Mucosa of descending colon (tissue), 3 donors: ENCODE measurements at regions not wholly inside any gene's neighbourhood (a gene's known extent, or its start where the extent isn't known, plus 50 kb on each side); places are given as distances from the start of the nearest gene placed in this dataset.

Experiments used
- ATAC-seq: fragments of 200-7000 bp; cut with Tn5 transposase; one replicate; pipeline ENCODE4 v1.9.1; 2020; ENCODE audit warnings: mild to moderate bottlenecking, moderate library complexity
- DNase-seq, 3 donors: peaks; one replicate each; pipeline ENCODE4 v3.0.0-alpha.2; 2020
- H3K36me3 ChIP-seq: fragments of 200-600 bp; one replicate; pipeline ENCODE4 v1.8.0; 2021; ENCODE audit warnings: low read depth, mild to moderate bottlenecking
- H3K4me1 ChIP-seq: fragments of 200-600 bp; one replicate; pipeline ENCODE4 v1.8.0; 2021; ENCODE audit warnings: low read depth, mild to moderate bottlenecking
- H3K4me3 ChIP-seq: fragments of 200-600 bp; one replicate; pipeline ENCODE4 v1.8.0; 2021; ENCODE audit warnings: mild to moderate bottlenecking
- H3K9me3 ChIP-seq: fragments of 200-600 bp; one replicate; pipeline ENCODE4 v1.8.0; 2021; ENCODE audit warnings: mild to moderate bottlenecking
- intact Hi-C, 2 donors: fragments of 100-400 bp; cut with DNase I in 1 of 2; cut with micrococcal nuclease in 1 of 2; formaldehyde crosslinking; loops; one replicate each; pipeline versions ENCODE4 v1.11.0 to v1.11.1; 2022; cut with DNase I, micrococcal nuclease
- TF ChIP-seq, protein P1 (sequence below): fragments of 200-600 bp; IDR thresholded peaks from one replicate; pipeline ENCODE4 v1.8.0; 2022; ENCODE audit warnings: antibody characterized with exemption, mild to moderate bottlenecking
- donor health status: DM: no; HTN: no; CAD: no; lungs with moderate emphysema.
- donor health status: DM: no; HTN: no; CAD: no.
- donor health status: DM: no; HTN: yes; CAD: no.

- Histone ChIP-seq H3K4me3 (no peak overlapping the region), H3K9me3 (no peaks in the 10 kb centered on the region), H3K36me3 (no peaks in the 10 kb centered on the region), H3K4me1 (no peaks in the 10 kb centered on the region)
- no peak for DNase-seq
- intact Hi-C loops, result no loop called here
- no peak for ATAC-seq
- TF ChIP-seq, protein P1, sequence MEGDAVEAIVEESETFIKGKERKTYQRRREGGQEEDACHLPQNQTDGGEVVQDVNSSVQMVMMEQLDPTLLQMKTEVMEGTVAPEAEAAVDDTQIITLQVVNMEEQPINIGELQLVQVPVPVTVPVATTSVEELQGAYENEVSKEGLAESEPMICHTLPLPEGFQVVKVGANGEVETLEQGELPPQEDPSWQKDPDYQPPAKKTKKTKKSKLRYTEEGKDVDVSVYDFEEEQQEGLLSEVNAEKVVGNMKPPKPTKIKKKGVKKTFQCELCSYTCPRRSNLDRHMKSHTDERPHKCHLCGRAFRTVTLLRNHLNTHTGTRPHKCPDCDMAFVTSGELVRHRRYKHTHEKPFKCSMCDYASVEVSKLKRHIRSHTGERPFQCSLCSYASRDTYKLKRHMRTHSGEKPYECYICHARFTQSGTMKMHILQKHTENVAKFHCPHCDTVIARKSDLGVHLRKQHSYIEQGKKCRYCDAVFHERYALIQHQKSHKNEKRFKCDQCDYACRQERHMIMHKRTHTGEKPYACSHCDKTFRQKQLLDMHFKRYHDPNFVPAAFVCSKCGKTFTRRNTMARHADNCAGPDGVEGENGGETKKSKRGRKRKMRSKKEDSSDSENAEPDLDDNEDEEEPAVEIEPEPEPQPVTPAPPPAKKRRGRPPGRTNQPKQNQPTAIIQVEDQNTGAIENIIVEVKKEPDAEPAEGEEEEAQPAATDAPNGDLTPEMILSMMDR, result no peak
Observed at GRCh38 chr15:35678774-35679173, 132.8 kb upstream of the DPH6 start.

DNA sequence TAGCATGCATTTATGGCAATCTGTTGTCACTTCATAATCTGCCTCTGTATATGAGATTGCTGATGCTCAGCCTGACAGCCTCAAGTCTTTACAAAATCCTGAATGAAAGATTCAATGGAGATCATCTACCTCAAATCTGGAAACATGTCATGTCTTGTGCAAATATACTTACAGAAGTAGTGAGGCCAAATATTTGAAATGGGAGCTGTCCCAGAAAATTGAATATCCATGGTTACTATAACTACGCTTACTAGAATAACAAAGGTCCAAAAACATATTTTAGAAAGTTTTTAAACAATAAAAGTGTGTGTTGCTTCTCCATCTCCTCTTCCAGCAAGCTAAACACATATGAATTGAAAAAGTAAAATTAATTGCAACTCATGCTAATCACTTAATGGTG lies 133.2 kb upstream of the DPH6 start:
- Histone ChIP-seq H3K9me3 (no peaks in the 10 kb centered on the region), H3K4me3 (no peak overlapping the region), H3K4me1 (no peaks in the 10 kb centered on the region), H3K36me3 (no peaks in the 10 kb centered on the region)
- intact Hi-C loops, result no loop called here
- ATAC-seq (no peak), DNase-seq (no peak)
- TF ChIP-seq, protein P1, result no peak

DNA sequence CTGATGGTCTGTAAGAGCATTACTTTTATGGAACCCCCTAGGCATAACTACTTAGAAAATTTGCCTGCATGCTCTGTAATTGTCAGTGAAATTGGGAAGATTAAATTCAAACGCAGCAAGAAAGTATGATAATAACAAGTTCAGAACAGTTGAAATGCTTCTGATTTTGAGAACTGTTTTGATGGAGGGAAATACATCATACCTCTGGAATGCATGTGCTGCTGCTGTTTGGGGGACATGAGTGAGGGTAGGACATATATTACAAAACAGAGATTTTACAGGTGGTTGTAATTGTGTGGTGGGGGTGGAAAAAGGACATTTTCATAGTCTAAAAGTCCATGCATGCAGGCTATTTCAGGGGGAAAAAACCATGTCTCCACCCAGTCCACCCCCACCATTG lies 135.0 kb upstream of the DPH6 start:
- Histone ChIP-seq H3K4me1 (no peaks in the 10 kb centered on the region), H3K36me3 (no peaks in the 10 kb centered on the region), H3K9me3 (no peaks in the 10 kb centered on the region), H3K4me3 (no peak overlapping the region)
- DNase-seq (no peak), ATAC-seq (no peak)
- intact Hi-C loops, result no loop called here
- TF ChIP-seq, protein P1, result no peak

DNA sequence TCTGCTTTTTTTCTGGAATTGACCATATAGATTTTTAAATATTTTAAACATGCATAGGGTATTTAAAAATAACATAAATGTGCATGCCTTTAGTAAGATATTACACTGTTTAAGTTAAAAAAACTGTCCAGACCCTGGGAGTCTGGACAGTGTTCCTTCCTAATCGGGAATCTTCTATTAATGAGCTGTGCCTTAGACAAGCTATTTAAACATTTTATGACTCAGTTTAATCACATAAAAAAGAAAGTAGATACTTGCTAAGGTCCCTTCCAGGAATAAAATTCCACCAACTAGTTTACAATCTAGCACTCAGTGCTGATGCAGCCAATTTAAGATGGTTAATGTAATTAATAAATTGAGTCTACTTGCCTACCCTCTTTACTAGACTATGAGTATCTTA lies 140.4 kb upstream of the DPH6 start:
- no peak for ATAC-seq
- TF ChIP-seq, protein P1, result no peak
- H3K36me3 ChIP-seq, result no peaks in the 10 kb centered on the region
- no peak for DNase-seq
- intact Hi-C loops, result no loop called here
- H3K4me1 ChIP-seq, result no peaks in the 10 kb centered on the region
- H3K4me3 ChIP-seq, result no peak overlapping the region
- H3K9me3 ChIP-seq, result no peaks in the 10 kb centered on the region

GRCh38 chr15:35689266-35689665 lies 143.3 kb upstream of the DPH6 start:
- DNase-seq, result no peak
- TF ChIP-seq, protein P1, result no peak
- intact Hi-C loops, result no loop called here
- no peak overlapping the region for H3K4me3 ChIP-seq
- no peaks in the 10 kb centered on the region for H3K36me3 ChIP-seq
- no peaks in the 10 kb centered on the region for H3K4me1 ChIP-seq
- no peaks in the 10 kb centered on the region for H3K9me3 ChIP-seq
- ATAC-seq, result no peak

GRCh38 chr15:35690089-35690488 lies 144.1 kb upstream of the DPH6 start:
- Histone ChIP-seq H3K36me3 (no peaks in the 10 kb centered on the region), H3K4me1 (no peaks in the 10 kb centered on the region), H3K4me3 (no peak overlapping the region), H3K9me3 (no peaks in the 10 kb centered on the region)
- intact Hi-C loops, result no loop called here
- no peak for ATAC-seq
- TF ChIP-seq, protein P1, result no peak
- DNase-seq, result no peak
